GM11168 (cell line): ENCODE measurements at regions not wholly inside any gene's neighbourhood (a gene's known extent, or its start where the extent isn't known, plus 50 kb on each side); places are given as distances from the start of the nearest gene placed in this dataset.
"Not testable (repeated sequence)": the region's sequence is repeated elsewhere in the genome, so short reads cannot be mapped to it uniquely, and the experiment has no call there.

Experiments
- in situ Hi-C: fragments of 300-500 bp; cut with MboI; formaldehyde crosslinking; loops from one replicate; pipeline ENCODE4 v1.12.0; 2022; ENCODE audit warnings: low sequenced_read_pairs; ENCODE audit not compliant: unreplicated experiment

GRCh38 chr18:75712124-75712867 lies 284.8 kb upstream of the SMIM21 start:
- in situ Hi-C loops, result not testable (repeated sequence)

- in situ Hi-C loops, result no loop called here
Measured at GRCh38 chr18:75700561-75700960, 273.1 kb upstream of the SMIM21 start.

- in situ Hi-C loops, result no loop called here
Measured at GRCh38 chr18:75698861-75699260, 271.4 kb upstream of the SMIM21 start.

- in situ Hi-C loops, result no loop called here
Measured at GRCh38 chr18:75697493-75697892, 270.0 kb upstream of the SMIM21 start.

- in situ Hi-C loops, result no loop called here
Measured at GRCh38 chr18:75696391-75696790, 268.9 kb upstream of the SMIM21 start.

GRCh38 chr18:75694292-75694691 lies 266.8 kb upstream of the SMIM21 start:
- in situ Hi-C loops, result no loop called here

GRCh38 chr18:75691483-75691882 lies 264.0 kb upstream of the SMIM21 start:
- in situ Hi-C loops, result no loop called here

GRCh38 chr18:75690283-75690682 lies 262.8 kb upstream of the SMIM21 start:
- in situ Hi-C loops, result not testable (repeated sequence)

GRCh38 chr18:75687626-75688025 lies 260.1 kb upstream of the SMIM21 start:
- in situ Hi-C loops, result no loop called here

- in situ Hi-C loops, result no loop called here
Measured at GRCh38 chr18:75683426-75683825, 255.9 kb upstream of the SMIM21 start.

- in situ Hi-C loops, result no loop called here
Measured at GRCh38 chr18:75681538-75682115, 254.1 kb upstream of the SMIM21 start.

GRCh38 chr18:75679331-75679730 lies 251.8 kb upstream of the SMIM21 start:
- in situ Hi-C loops, result no loop called here

- in situ Hi-C loops, result no loop called here
Measured at GRCh38 chr18:75678627-75679026, 251.1 kb upstream of the SMIM21 start.

- in situ Hi-C loops, result no loop called here
Measured at GRCh38 chr18:75677696-75678455, 250.4 kb upstream of the SMIM21 start.

GRCh38 chr18:75660932-75661331 lies 233.4 kb upstream of the SMIM21 start:
- in situ Hi-C loops, result no loop called here

GRCh38 chr18:75659535-75660023 lies 232.1 kb upstream of the SMIM21 start:
- in situ Hi-C loops, result no loop called here

GRCh38 chr18:75658330-75658729 lies 230.8 kb upstream of the SMIM21 start:
- in situ Hi-C loops, result no loop called here

GRCh38 chr18:75656563-75657247 lies 229.2 kb upstream of the SMIM21 start:
- in situ Hi-C loops, result no loop called here

- in situ Hi-C loops, result no loop called here
Measured at GRCh38 chr18:75656035-75656434, 228.5 kb upstream of the SMIM21 start.

- in situ Hi-C loops, result no loop called here
Measured at GRCh38 chr18:75654851-75655751, 227.6 kb upstream of the SMIM21 start.
